ENCODE measurements at regions not wholly inside any gene's neighbourhood (a gene's known extent, or its start where the extent isn't known, plus 50 kb on each side); places are given as distances from the start of the nearest gene placed in this dataset.
A peak's percentile ranks its signal among the peaks of the same experiment; 100 is the strongest.

- Mint-ChIP-seq H3K27me3 (ENCODE audit: low read depth, poor library complexity) (peaks cover 14% of the 10 kb centered on the region), H3K9me3 (no peaks in the 10 kb centered on the region), H3K4me1 (peaks cover 50% of the 10 kb centered on the region), H3K27ac (peak overlapping the region; percentile 95), H3K4me3 (no peak overlapping the region), H3K36me3 (ENCODE audit: low read depth) (no peaks in the 10 kb centered on the region)
- no peak for TF ChIP-seq CTCF (IDR thresholded peaks at IDR 0.05)
- no peak for DNase-seq
These were observed 90.1 kb upstream of the IRF2BP2 start for GRCh38 chr1:234699795-234700665.

GRCh38 chr1:234698686-234699085 is 88.7 kb upstream of the IRF2BP2 start:
- Mint-ChIP-seq H3K4me1 (peaks cover 38% of the 10 kb centered on the region), H3K4me3 (no peak overlapping the region), H3K27ac (no peak overlapping the region), H3K9me3 (no peaks in the 10 kb centered on the region), H3K36me3 (ENCODE audit: low read depth) (no peaks in the 10 kb centered on the region), H3K27me3 (ENCODE audit: low read depth, poor library complexity) (peaks cover 6% of the 10 kb centered on the region)
- TF ChIP-seq CTCF (IDR thresholded peaks at IDR 0.05), result no peak
- DNase-seq, result no peak

- Mint-ChIP-seq H3K36me3 (ENCODE audit: low read depth) (no peaks in the 10 kb centered on the region), H3K4me1 (peaks cover 35% of the 10 kb centered on the region), H3K27ac (no peak overlapping the region), H3K4me3 (no peak overlapping the region), H3K27me3 (ENCODE audit: low read depth, poor library complexity) (no peaks in the 10 kb centered on the region), H3K9me3 (no peaks in the 10 kb centered on the region)
- no peak for TF ChIP-seq CTCF (IDR thresholded peaks at IDR 0.05)
- DNase-seq, result no peak
These were observed 87.8 kb upstream of the IRF2BP2 start for GRCh38 chr1:234697741-234698140.

GRCh38 chr1:234697015-234697414 is 87.0 kb upstream of the IRF2BP2 start:
- no peak for TF ChIP-seq CTCF (IDR thresholded peaks at IDR 0.05)
- Mint-ChIP-seq H3K36me3 (ENCODE audit: low read depth) (no peaks in the 10 kb centered on the region), H3K4me3 (no peak overlapping the region), H3K27ac (no peak overlapping the region), H3K9me3 (no peaks in the 10 kb centered on the region), H3K4me1 (peaks cover 34% of the 10 kb centered on the region), H3K27me3 (ENCODE audit: low read depth, poor library complexity) (no peaks in the 10 kb centered on the region)
- no peak for DNase-seq

- H3K4me1 Mint-ChIP-seq, result peaks cover 31% of the 10 kb centered on the region
- H3K9me3 Mint-ChIP-seq, result no peaks in the 10 kb centered on the region
- H3K4me3 Mint-ChIP-seq, result no peak overlapping the region
- no peak overlapping the region for H3K27ac Mint-ChIP-seq
- no peaks in the 10 kb centered on the region for H3K36me3 Mint-ChIP-seq (ENCODE audit: low read depth)
- no peak for TF ChIP-seq CTCF (IDR thresholded peaks at IDR 0.05)
- no peak for DNase-seq
- no peaks in the 10 kb centered on the region for H3K27me3 Mint-ChIP-seq (ENCODE audit: low read depth, poor library complexity)
These were observed 86.2 kb upstream of the IRF2BP2 start for GRCh38 chr1:234696148-234696576.

GRCh38 chr1:234694661-234695060 is 84.7 kb upstream of the IRF2BP2 start:
- Mint-ChIP-seq H3K27ac (no peak overlapping the region), H3K27me3 (ENCODE audit: low read depth, poor library complexity) (no peaks in the 10 kb centered on the region), H3K9me3 (no peaks in the 10 kb centered on the region), H3K4me1 (peaks cover 16% of the 10 kb centered on the region), H3K4me3 (no peak overlapping the region), H3K36me3 (ENCODE audit: low read depth) (no peaks in the 10 kb centered on the region)
- TF ChIP-seq CTCF (IDR thresholded peaks at IDR 0.05), result no peak
- no peak for DNase-seq

All from nephron progenitor cell (in vitro differentiated cells).